IMR-90 (cell line): ENCODE measurements at regions not wholly inside any gene's neighbourhood (a gene's known extent, or its start where the extent isn't known, plus 50 kb on each side); places are given as distances from the start of the nearest gene placed in this dataset.
A peak's percentile ranks its signal among the peaks of the same experiment; 100 is the strongest.

ENCODE experiments used
- ATAC-seq: fragments of 200-7000 bp; cut with Tn5 transposase; 2 replicates; pipeline ENCODE4 v1.9.1; 2020; ENCODE audit warnings: low read depth, mild to moderate bottlenecking, moderate library complexity
- BruUV-seq: library from RNA; stranded (reverse); fragments of 400-500 nt; replicated peaks from 2 replicates; lab custom pipeline; 2021; lab: Mats Ljungman, UMichigan
- CTCF ChIA-PET: fragments of 300-600 bp; formaldehyde crosslinking; extraction: SDS; loops from one replicate; lab custom pipeline; 2021; ENCODE audit warnings: antibody characterized with exemption; lab: Yijun Ruan, JAX
- POLR2A ChIA-PET: fragments of 300-600 bp; sonication (Branson Sonifier 250); formaldehyde crosslinking; loops from one replicate; lab custom pipeline; 2022; ENCODE audit warnings: antibody characterized with exemption; ENCODE audit not compliant: unreplicated experiment; lab: Charles Lee
- DNase-seq: peaks from one replicate; pipeline ENCODE4 v3.0.0; 2013
- H2AFZ ChIP-seq: replicated peaks from 2 replicates; pipeline ENCODE3; 2013; ENCODE audit warnings: low read length, mild to moderate bottlenecking; ENCODE audit not compliant: poor library complexity
- H2AK5ac ChIP-seq: 2 replicates; pipeline ENCODE4 v1.6.1; 2013; ENCODE audit warnings: low read depth, low read length, inconsistent platforms
- H2AK9ac ChIP-seq: replicated peaks from 2 replicates; pipeline ENCODE3; 2013; ENCODE audit warnings: mild to moderate bottlenecking, low read depth, low read length, moderate library complexity; ENCODE audit not compliant: poor library complexity
- H2BK120ac ChIP-seq: 2 replicates; pipeline ENCODE4 v1.6.1; 2013; ENCODE audit warnings: low read depth, low read length, inconsistent platforms
- H2BK15ac ChIP-seq: 3 replicates; pipeline ENCODE4 v1.6.1; 2013; ENCODE audit warnings: low read depth, low read length, inconsistent platforms
- H2BK20ac ChIP-seq: 2 replicates; pipeline ENCODE4 v1.6.1; 2013; ENCODE audit warnings: low read depth, mild to moderate bottlenecking, inconsistent platforms, low read length, moderate library complexity
- H2BK5ac ChIP-seq: 2 replicates; pipeline ENCODE4 v1.6.1; 2013; ENCODE audit warnings: mild to moderate bottlenecking, low read depth, low read length, inconsistent platforms; ENCODE audit not compliant: poor library complexity, severe bottlenecking
- H3K14ac ChIP-seq: replicated peaks from 2 replicates; pipeline ENCODE4 v1.6.1; 2013; ENCODE audit warnings: low read depth, low read length, inconsistent platforms
- H3K18ac ChIP-seq: 2 replicates; pipeline ENCODE4 v1.6.1; 2013; ENCODE audit warnings: low read depth, low read length, control low read depth
- H3K23ac ChIP-seq: 2 replicates; pipeline ENCODE4 v1.6.1; 2013; ENCODE audit warnings: low read depth, low read length, inconsistent platforms
- H3K27ac ChIP-seq: 2 replicates; pipeline ENCODE4 v1.5.1; 2013; ENCODE audit warnings: mild to moderate bottlenecking, control low read depth, low read length; ENCODE audit not compliant: insufficient read depth
- H3K27me3 ChIP-seq: 2 replicates; pipeline ENCODE4 v1.6.1; 2013; ENCODE audit warnings: low read length; ENCODE audit not compliant: control insufficient read depth, insufficient read depth
- H3K36me3 ChIP-seq: 2 replicates; pipeline ENCODE4 v1.6.1; 2013; ENCODE audit warnings: low read length, mixed read lengths; ENCODE audit not compliant: control insufficient read depth, insufficient read depth
- H3K4ac ChIP-seq: 2 replicates; pipeline ENCODE4 v1.6.1; 2013; ENCODE audit warnings: low read depth, low read length, inconsistent platforms
- H3K4me1 ChIP-seq: 2 replicates; pipeline ENCODE4 v1.6.1; 2013; ENCODE audit warnings: low read length, mixed read lengths; ENCODE audit not compliant: control insufficient read depth, insufficient read depth
- H3K4me2 ChIP-seq: 2 replicates; pipeline ENCODE4 v1.6.1; 2013; ENCODE audit warnings: low read depth, mild to moderate bottlenecking, control low read depth, low read length, moderate library complexity
- H3K4me3 ChIP-seq: 2 replicates; pipeline ENCODE4 v1.5.1; 2013; ENCODE audit warnings: low read depth, mild to moderate bottlenecking, control low read depth, low read length, moderate library complexity; ENCODE audit not compliant: insufficient read depth
- H3K56ac ChIP-seq: 2 replicates; pipeline ENCODE4 v1.6.1; 2013; ENCODE audit warnings: low read length, inconsistent platforms; ENCODE audit not compliant: insufficient read depth; ENCODE audit errors: extremely low read depth
- H3K79me1 ChIP-seq, 2 experiments: 2 replicates each; pipeline ENCODE4 v1.6.1; 2013; ENCODE audit warnings: low read length in 2 of 2, inconsistent platforms in 1 of 2, low read depth in 1 of 2
- H3K9ac ChIP-seq: 2 replicates; pipeline ENCODE4 v1.6.1; 2013; ENCODE audit warnings: low read depth, low read length, control low read depth
- H3K9me1 ChIP-seq: 2 replicates; pipeline ENCODE4 v1.6.1; 2013; ENCODE audit warnings: low read length, inconsistent platforms; ENCODE audit not compliant: insufficient read depth
- H3K9me3 ChIP-seq: 2 replicates; pipeline ENCODE4 v1.6.1; 2013; ENCODE audit warnings: low read length; ENCODE audit not compliant: control insufficient read depth, insufficient read depth
- H4K20me1 ChIP-seq: 2 replicates; pipeline ENCODE4 v1.6.1; 2013; ENCODE audit warnings: low read length, inconsistent platforms; ENCODE audit not compliant: insufficient read depth
- H4K5ac ChIP-seq: 2 replicates; pipeline ENCODE4 v1.6.1; 2013; ENCODE audit warnings: mild to moderate bottlenecking, low read depth, low read length, control low read depth
- H4K8ac ChIP-seq, 2 experiments: 2 replicates each; pipeline ENCODE4 v1.6.1; 2013; ENCODE audit warnings: low read depth in 2 of 2, low read length in 2 of 2, control low read depth in 1 of 2, inconsistent platforms in 1 of 2
- H4K91ac ChIP-seq: 2 replicates; pipeline ENCODE4 v1.6.1; 2013; ENCODE audit warnings: low read depth, low read length, inconsistent platforms; ENCODE audit not compliant: insufficient read depth
- CHD1 ChIP-seq: IDR thresholded peaks from 2 replicates; pipeline ENCODE4 v1.6.1; 2012; ENCODE audit warnings: low read depth, low read length, improper control_type of control experiment
- ELK1 ChIP-seq: fragments of 150-350 bp; IDR thresholded peaks from 2 replicates; pipeline ENCODE4 v1.6.1; 2016; ENCODE audit warnings: low read depth, mild to moderate bottlenecking, low read length, moderate library complexity, borderline replicate concordance
- MAFK ChIP-seq: IDR thresholded peaks from 2 replicates; pipeline ENCODE4 v1.6.1; 2012; ENCODE audit warnings: low read depth, low read length, improper control_type of control experiment
- MAZ ChIP-seq: IDR thresholded peaks from 2 replicates; pipeline ENCODE4 v1.6.1; 2012; ENCODE audit warnings: low read depth, mild to moderate bottlenecking, low read length, improper control_type of control experiment, moderate library complexity, borderline replicate concordance
- MXI1 ChIP-seq: IDR thresholded peaks from 2 replicates; pipeline ENCODE4 v1.6.1; 2012; ENCODE audit warnings: low read depth, mild to moderate bottlenecking, low read length, moderate library complexity, borderline replicate concordance
- POLR2A ChIP-seq: IDR thresholded peaks from 2 replicates; pipeline ENCODE4 v1.6.1; 2012; ENCODE audit warnings: mild to moderate bottlenecking, low read depth, low read length
- RAD21 ChIP-seq: IDR thresholded peaks from 2 replicates; pipeline ENCODE4 v1.6.1; 2012; ENCODE audit warnings: low read length, improper control_type of control experiment
- RFX5 ChIP-seq: IDR thresholded peaks from 2 replicates; pipeline ENCODE4 v1.8.0; 2012; ENCODE audit warnings: low read depth, mild to moderate bottlenecking, low read length, moderate library complexity
- USF2 ChIP-seq: fragments of 150-350 bp; IDR thresholded peaks from 2 replicates; pipeline ENCODE4 v1.6.1; 2017; ENCODE audit warnings: mild to moderate bottlenecking, antibody characterized with exemption, low read length, low read depth
- WGBS, 2 experiments: methylation state at CpG; one replicate each; pipeline versions ENCODE4 v1.1.5 to v1.1.7; 2013; ENCODE audit warnings: missing lambda C conversion rate in 2 of 2; ENCODE audit not compliant: insufficient read length in 1 of 2; ENCODE audit errors: extremely low coverage in 2 of 2; 5-methylcytosine and 5-hydroxymethylcytosine counted together
- dilution Hi-C: fragments of 300-500 bp; cut with HindIII; formaldehyde crosslinking; loops from one replicate; pipeline ENCODE4 v1.14.3; 2018; ENCODE audit warnings: low sequenced_read_pairs; ENCODE audit not compliant: unreplicated experiment
- in situ Hi-C: fragments of 300-500 bp; cut with MboI; formaldehyde crosslinking; loops from 3 replicates; pipeline ENCODE4 v1.14.3; 2019; ENCODE audit warnings: low sequenced_read_pairs, inconsistent platforms, mixed read lengths
- intact Hi-C: fragments of 100-400 bp; cut with micrococcal nuclease; formaldehyde crosslinking; loops from 2 replicates; pipeline ENCODE4 v1.10.0; 2022
- TF ChIP-seq, protein P1 (sequence below): conservative IDR thresholded peaks from 2 replicates; pipeline ENCODE4 v1.5.1; 2012; ENCODE audit warnings: mild to moderate bottlenecking, low read depth, low read length, improper control_type of control experiment

GRCh38 chr13:107329991-107330390 is 762.1 kb upstream of the ARGLU1 start:
- H3K4ac ChIP-seq, result no peak overlapping the region
- H3K9me3 ChIP-seq, result no peaks in the 10 kb centered on the region
- peak overlapping the region; percentile 27; the same call in 1 of the 2 replicates for H3K14ac ChIP-seq
- no peaks in the 10 kb centered on the region for H3K9me1 ChIP-seq
- no peaks in the 10 kb centered on the region for H4K20me1 ChIP-seq
- no peak overlapping the region for H3K18ac ChIP-seq
- no peak overlapping the region for H3K9ac ChIP-seq
- no peak for TF ChIP-seq RAD21
- no peak for TF ChIP-seq MAFK
- no peak for TF ChIP-seq MXI1
- TF ChIP-seq, protein P1, sequence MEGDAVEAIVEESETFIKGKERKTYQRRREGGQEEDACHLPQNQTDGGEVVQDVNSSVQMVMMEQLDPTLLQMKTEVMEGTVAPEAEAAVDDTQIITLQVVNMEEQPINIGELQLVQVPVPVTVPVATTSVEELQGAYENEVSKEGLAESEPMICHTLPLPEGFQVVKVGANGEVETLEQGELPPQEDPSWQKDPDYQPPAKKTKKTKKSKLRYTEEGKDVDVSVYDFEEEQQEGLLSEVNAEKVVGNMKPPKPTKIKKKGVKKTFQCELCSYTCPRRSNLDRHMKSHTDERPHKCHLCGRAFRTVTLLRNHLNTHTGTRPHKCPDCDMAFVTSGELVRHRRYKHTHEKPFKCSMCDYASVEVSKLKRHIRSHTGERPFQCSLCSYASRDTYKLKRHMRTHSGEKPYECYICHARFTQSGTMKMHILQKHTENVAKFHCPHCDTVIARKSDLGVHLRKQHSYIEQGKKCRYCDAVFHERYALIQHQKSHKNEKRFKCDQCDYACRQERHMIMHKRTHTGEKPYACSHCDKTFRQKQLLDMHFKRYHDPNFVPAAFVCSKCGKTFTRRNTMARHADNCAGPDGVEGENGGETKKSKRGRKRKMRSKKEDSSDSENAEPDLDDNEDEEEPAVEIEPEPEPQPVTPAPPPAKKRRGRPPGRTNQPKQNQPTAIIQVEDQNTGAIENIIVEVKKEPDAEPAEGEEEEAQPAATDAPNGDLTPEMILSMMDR, result no peak
- no peak for TF ChIP-seq CHD1
- no peak for TF ChIP-seq RFX5
- no peak for TF ChIP-seq MAZ
- TF ChIP-seq ELK1, result no peak
- no peak for TF ChIP-seq USF2
- no peak for TF ChIP-seq POLR2A
- H3K4me2 ChIP-seq, result no peak overlapping the region
- no peak overlapping the region for H3K56ac ChIP-seq
- no peak overlapping the region for H3K27ac ChIP-seq
- H3K4me3 ChIP-seq, result no peak overlapping the region
- no peaks in the 10 kb centered on the region for H3K4me1 ChIP-seq
- in situ Hi-C loops, result no loop called here
- no peak overlapping the region for H2AK5ac ChIP-seq
- H3K27me3 ChIP-seq, result no peaks in the 10 kb centered on the region
- no peak overlapping the region for H4K5ac ChIP-seq
- H3K36me3 ChIP-seq, result no peaks in the 10 kb centered on the region
- H2BK15ac ChIP-seq, result no peak overlapping the region
- ChIA-PET POLR2A (no interaction called here), CTCF (interaction anchor here (0.7 kb wide), 2 partner anchors 10 to 48 kb away, joined by 3 to 4 read pairs; no protein-coding TSS in a partner anchor)
- no CpG with 5 or more reads among the region's 5 CpGs for WGBS, 2 experiments
- ATAC-seq, result peak; percentile 49
- no peak overlapping the region for H4K91ac ChIP-seq
- H2BK20ac ChIP-seq, result no peak overlapping the region
- no peak overlapping the region for H2BK120ac ChIP-seq
- H3K23ac ChIP-seq, result peak overlapping the region; percentile 39; the same call in 1 of the 2 replicates
- intact Hi-C loops, result no loop called here
- no peak overlapping the region for H2AK9ac ChIP-seq
- no peak overlapping the region for H2BK5ac ChIP-seq
- dilution Hi-C loops, result no loop called here
- BruUV-seq, result no TSS peak
- peaks cover 7 to 22% of the 10 kb centered on the region in 2 experiments for H3K79me1 ChIP-seq
- peak; percentile 34 for DNase-seq
- H4K8ac ChIP-seq, result no peak overlapping the region
- H2AFZ ChIP-seq, result no peak overlapping the region
